ENCODE measurements at regions not wholly inside any gene's neighbourhood (a gene's known extent, or its start where the extent isn't known, plus 50 kb on each side); places are given as distances from the start of the nearest gene placed in this dataset.
"Not testable (repeated sequence)": the region's sequence is repeated elsewhere in the genome, so short reads cannot be mapped to it uniquely, and the experiment has no call there.

- DNase-seq = peak; percentile 44
Measured at GRCh38 chr3:71962561-71963240, 177.8 kb upstream of the PROK2 start.

- DNase-seq = no peak
Measured at GRCh38 chr3:71961891-71962290, 176.9 kb upstream of the PROK2 start.

- no peak for DNase-seq
Measured at GRCh38 chr3:71961378-71961777, 176.4 kb upstream of the PROK2 start.

- DNase-seq = peak; percentile 64
Measured at GRCh38 chr3:71958533-71958932, 173.6 kb upstream of the PROK2 start.

- DNase-seq = no peak
Measured at GRCh38 chr3:71956716-71957115, 171.8 kb upstream of the PROK2 start.

- peak; percentile 23 for DNase-seq
Measured at GRCh38 chr3:71956069-71956340, 171.1 kb upstream of the PROK2 start.

GRCh38 chr3:71955240-71956068, 170.5 kb upstream of the PROK2 start:
- peak; percentile 85 for DNase-seq

- no peak for DNase-seq
Measured at GRCh38 chr3:71951842-71952241, 166.9 kb upstream of the PROK2 start.

GRCh38 chr3:71951361-71951760, 166.4 kb upstream of the PROK2 start:
- no peak for DNase-seq

- no peak for DNase-seq
Measured at GRCh38 chr3:71949442-71949841, 164.5 kb upstream of the PROK2 start.

GRCh38 chr3:71944482-71945065, 159.6 kb upstream of the PROK2 start:
- no peak for DNase-seq

- DNase-seq = no peak
Measured at GRCh38 chr3:71942432-71943187, 157.7 kb upstream of the PROK2 start.

GRCh38 chr3:71940486-71940885, 155.5 kb upstream of the PROK2 start:
- no peak for DNase-seq

GRCh38 chr3:71938081-71938480, 153.1 kb upstream of the PROK2 start:
- not testable (repeated sequence) for DNase-seq

GRCh38 chr3:71936681-71937080, 151.7 kb upstream of the PROK2 start:
- no peak for DNase-seq

- DNase-seq = no peak
Measured at GRCh38 chr3:71934520-71935270, 149.7 kb upstream of the PROK2 start.

- no peak for DNase-seq
Measured at GRCh38 chr3:71931922-71932321, 147.0 kb upstream of the PROK2 start.

- DNase-seq = peak; percentile 51
Measured at GRCh38 chr3:71930056-71930991, 145.4 kb upstream of the PROK2 start.

- DNase-seq = no peak
Measured at GRCh38 chr3:71928212-71928611, 143.3 kb upstream of the PROK2 start.

GRCh38 chr3:71927505-71928066, 142.6 kb upstream of the PROK2 start:
- no peak for DNase-seq

GRCh38 chr3:71926616-71927015, 141.7 kb upstream of the PROK2 start:
- no peak for DNase-seq
